SK-N-SH (cell line): ENCODE measurements at regions not wholly inside any gene's neighbourhood (a gene's known extent, or its start where the extent isn't known, plus 50 kb on each side); places are given as distances from the start of the nearest gene placed in this dataset.

Source experiments
- CTCF ChIA-PET: fragments of 300-600, 350-600 bp; formaldehyde crosslinking; extraction: SDS; loops from one replicate; lab custom pipeline; 2021; lab: Yijun Ruan, JAX
- POLR2A ChIA-PET: fragments of 350-600 bp; sonication (Branson Sonifier 250); formaldehyde crosslinking; extraction: SDS; loops from one replicate; lab custom pipeline; 2020; ENCODE audit warnings: antibody characterized with exemption, inconsistent platforms; lab: Yijun Ruan, JAX
- DNase-seq: peaks from one replicate; pipeline ENCODE4 v3.0.0; 2012
- H2AFZ ChIP-seq: fragments of 200-600 bp; sonication (generic); 2 replicates; pipeline ENCODE4 v1.8.1; 2016; ENCODE audit warnings: antibody characterized with exemption, mild to moderate bottlenecking, low read depth
- H3F3A ChIP-seq: fragments of 200-600 bp; sonication (generic); replicated peaks from 2 replicates; pipeline ENCODE3; 2016; ENCODE audit warnings: antibody characterized with exemption, mild to moderate bottlenecking; ENCODE audit not compliant: insufficient read depth
- H3K27ac ChIP-seq, 2 experiments: fragments of 200-500 bp in 1 of 2; fragments of 200-600 bp in 1 of 2; sonication (Bioruptor generic) in 1 of 2; sonication (generic), shearing (Covaris generic) in 1 of 2; 2 replicates each; pipeline versions ENCODE4 v1.5.1 to v1.6.1; 2014 to 2016; ENCODE audit warnings: low read depth in 2 of 2, inconsistent platforms in 1 of 2, low read length in 1 of 2, mild to moderate bottlenecking in 1 of 2, mixed read lengths in 1 of 2
- H3K27me3 ChIP-seq: fragments of 200-600 bp; sonication (generic), shearing (Covaris generic); 2 replicates; pipeline ENCODE4 v1.6.1; 2016; ENCODE audit warnings: mixed run types; ENCODE audit not compliant: insufficient read depth
- H3K36me3 ChIP-seq, 2 experiments: fragments of 200-500 bp in 1 of 2; fragments of 200-600 bp in 1 of 2; sonication (Bioruptor generic) in 1 of 2; sonication (generic) in 1 of 2; replicated peaks in 1 of 2; 2 replicates each; pipeline versions ENCODE3 to v1.5.1; 2014 to 2016; ENCODE audit warnings: low read length in 1 of 2, mild to moderate bottlenecking in 1 of 2; ENCODE audit not compliant: insufficient read depth in 2 of 2, control insufficient read depth in 1 of 2
- H3K4me1 ChIP-seq, 2 experiments: fragments of 200-500 bp in 1 of 2; fragments of 200-600 bp in 1 of 2; sonication (Bioruptor generic) in 1 of 2; sonication (generic), shearing (Covaris generic) in 1 of 2; 2 replicates each; pipeline versions ENCODE4 v1.5.1 to v1.6.1; 2014 to 2016; ENCODE audit warnings: low read depth in 1 of 2, low read length in 1 of 2, mixed run types in 1 of 2; ENCODE audit not compliant: insufficient read depth in 2 of 2, control insufficient read depth in 1 of 2
- H3K4me2 ChIP-seq: fragments of 200-600 bp; sonication (generic), shearing (Covaris generic); 2 replicates; pipeline ENCODE4 v1.6.1; 2017; ENCODE audit warnings: mixed run types
- H3K4me3 ChIP-seq, 2 experiments: fragments of 200-500 bp in 1 of 2; fragments of 200-600 bp in 1 of 2; sonication (Bioruptor generic) in 1 of 2; sonication (generic), shearing (Covaris generic) in 1 of 2; 2 replicates each; pipeline versions ENCODE4 v1.5.1 to v1.8.1; 2014 to 2016; ENCODE audit warnings: low read depth in 2 of 2, inconsistent platforms in 1 of 2, low read length in 1 of 2, mild to moderate bottlenecking in 1 of 2, mixed read lengths in 1 of 2, moderate library complexity in 1 of 2
- H3K79me2 ChIP-seq: fragments of 200-600 bp; sonication (generic); 2 replicates; pipeline ENCODE4 v1.8.1; 2017; ENCODE audit warnings: mild to moderate bottlenecking; ENCODE audit not compliant: insufficient read depth
- H3K9ac ChIP-seq: fragments of 200-600 bp; sonication (generic); 2 replicates; pipeline ENCODE4 v1.6.1; 2017; ENCODE audit warnings: mixed run types
- H3K9me2 ChIP-seq: fragments of 200-600 bp; sonication (generic); 2 replicates; pipeline ENCODE4 v1.6.1; 2017; ENCODE audit warnings: mixed run types
- H3K9me3 ChIP-seq: fragments of 200-600 bp; sonication (generic); 2 replicates; pipeline ENCODE4 v1.6.1; 2017; ENCODE audit warnings: mixed run types, mild to moderate bottlenecking, moderate library complexity
- H4K20me1 ChIP-seq: fragments of 200-600 bp; sonication (generic); 2 replicates; pipeline ENCODE4 v1.6.1; 2017; ENCODE audit warnings: mild to moderate bottlenecking, mixed run types; ENCODE audit not compliant: insufficient read depth
- FOSL2 ChIP-seq: IDR thresholded peaks from 2 replicates; pipeline ENCODE4 v1.4.0; 2012; ENCODE audit warnings: low read depth, mild to moderate bottlenecking, moderate library complexity, borderline replicate concordance
- JUND ChIP-seq: IDR thresholded peaks from 2 replicates; pipeline ENCODE4 v1.4.0; 2012
- NRF1 ChIP-seq: IDR thresholded peaks from 2 replicates; pipeline ENCODE4 v1.6.1; 2012; ENCODE audit warnings: low read depth, mild to moderate bottlenecking, low read length
- POLR2AphosphoS5 ChIP-seq: IDR thresholded peaks from 2 replicates; pipeline ENCODE4 v1.6.1; 2012; ENCODE audit warnings: low read depth, low read length
- RAD21 ChIP-seq: IDR thresholded peaks from 2 replicates; pipeline ENCODE4 v1.6.1; 2012; ENCODE audit warnings: mild to moderate bottlenecking, low read length
- RCOR1 ChIP-seq: fragments of 150-350 bp; IDR thresholded peaks from 2 replicates; pipeline ENCODE4 v1.6.1; 2017; ENCODE audit warnings: antibody characterized with exemption, low read length
- RFX5 ChIP-seq: IDR thresholded peaks from 2 replicates; pipeline ENCODE4 v1.6.1; 2012; ENCODE audit warnings: mild to moderate bottlenecking, improper control_type of control experiment, low read length
- RXRA ChIP-seq: IDR thresholded peaks from 2 replicates; pipeline ENCODE4 v1.4.0; 2012; ENCODE audit warnings: low read depth, mild to moderate bottlenecking, borderline replicate concordance
- TAF1 ChIP-seq: IDR thresholded peaks from 2 replicates; pipeline ENCODE4 v1.6.1; 2012; ENCODE audit warnings: low read depth, mild to moderate bottlenecking, low read length, moderate library complexity, borderline replicate concordance
- WGBS: methylation state at CpG from one replicate; pipeline ENCODE4 v1.1.6; 2017; ENCODE audit warnings: low lambda C conversion rate; 5-methylcytosine and 5-hydroxymethylcytosine counted together
- TF ChIP-seq, protein P1 (sequence below): fragments of 150-350 bp; IDR thresholded peaks from 2 replicates; pipeline ENCODE4 v1.6.1; 2017; ENCODE audit warnings: antibody characterized with exemption, low read length, low read depth, borderline replicate concordance
- TF ChIP-seq, protein P2 (sequence below): IDR thresholded peaks from 2 replicates; pipeline ENCODE4; 2012
- TF ChIP-seq, protein P3 (sequence below): IDR thresholded peaks from 2 replicates; pipeline ENCODE4 v1.4.0; 2012; ENCODE audit warnings: low read depth
- TF ChIP-seq, protein P4 (sequence below): IDR thresholded peaks from 2 replicates; pipeline ENCODE4 v1.6.1; 2012; ENCODE audit warnings: mild to moderate bottlenecking, low read depth, low read length, moderate library complexity

DNA sequence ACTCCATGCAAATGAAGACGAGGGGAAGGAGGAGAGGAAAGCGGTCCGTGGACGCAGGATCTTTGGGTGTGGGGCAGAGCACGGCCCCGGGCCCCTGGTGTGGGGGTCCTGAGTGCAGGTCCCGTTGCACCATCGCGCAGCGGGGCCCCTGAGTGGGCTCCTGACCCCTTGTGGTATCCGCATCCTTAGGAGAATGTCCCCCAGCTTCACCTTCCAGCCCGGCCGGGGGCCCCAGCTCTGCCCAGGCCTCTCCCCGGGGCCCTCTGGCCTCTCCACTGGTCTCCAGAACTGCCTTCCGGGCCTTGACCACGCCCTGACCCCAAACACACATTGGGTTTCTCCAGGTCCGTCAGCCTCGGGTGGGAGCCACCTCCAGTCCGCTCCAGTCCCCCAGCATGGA, 431.8 kb upstream of the SALL3 start:
- no peak overlapping the region for H2AFZ ChIP-seq
- no peak overlapping the region for H3K4me2 ChIP-seq
- no peaks in the 10 kb centered on the region for H4K20me1 ChIP-seq
- WGBS: 22% methylated on average over 9 of the region's 19 CpGs
- TF ChIP-seq JUND (no peak), RFX5 (no peak), RCOR1 (no peak), RXRA (no peak), FOSL2 (no peak), TAF1 (no peak)
- TF ChIP-seq, protein P1, sequence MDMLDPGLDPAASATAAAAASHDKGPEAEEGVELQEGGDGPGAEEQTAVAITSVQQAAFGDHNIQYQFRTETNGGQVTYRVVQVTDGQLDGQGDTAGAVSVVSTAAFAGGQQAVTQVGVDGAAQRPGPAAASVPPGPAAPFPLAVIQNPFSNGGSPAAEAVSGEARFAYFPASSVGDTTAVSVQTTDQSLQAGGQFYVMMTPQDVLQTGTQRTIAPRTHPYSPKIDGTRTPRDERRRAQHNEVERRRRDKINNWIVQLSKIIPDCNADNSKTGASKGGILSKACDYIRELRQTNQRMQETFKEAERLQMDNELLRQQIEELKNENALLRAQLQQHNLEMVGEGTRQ: no peak
- TF ChIP-seq, protein P2, sequence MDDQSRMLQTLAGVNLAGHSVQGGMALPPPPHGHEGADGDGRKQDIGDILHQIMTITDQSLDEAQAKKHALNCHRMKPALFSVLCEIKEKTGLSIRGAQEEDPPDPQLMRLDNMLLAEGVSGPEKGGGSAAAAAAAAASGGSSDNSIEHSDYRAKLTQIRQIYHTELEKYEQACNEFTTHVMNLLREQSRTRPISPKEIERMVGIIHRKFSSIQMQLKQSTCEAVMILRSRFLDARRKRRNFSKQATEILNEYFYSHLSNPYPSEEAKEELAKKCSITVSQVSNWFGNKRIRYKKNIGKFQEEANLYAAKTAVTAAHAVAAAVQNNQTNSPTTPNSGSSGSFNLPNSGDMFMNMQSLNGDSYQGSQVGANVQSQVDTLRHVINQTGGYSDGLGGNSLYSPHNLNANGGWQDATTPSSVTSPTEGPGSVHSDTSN: no peak
- TF ChIP-seq, protein P3, sequence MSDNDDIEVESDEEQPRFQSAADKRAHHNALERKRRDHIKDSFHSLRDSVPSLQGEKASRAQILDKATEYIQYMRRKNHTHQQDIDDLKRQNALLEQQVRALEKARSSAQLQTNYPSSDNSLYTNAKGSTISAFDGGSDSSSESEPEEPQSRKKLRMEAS: no peak
- TF ChIP-seq, protein P4, sequence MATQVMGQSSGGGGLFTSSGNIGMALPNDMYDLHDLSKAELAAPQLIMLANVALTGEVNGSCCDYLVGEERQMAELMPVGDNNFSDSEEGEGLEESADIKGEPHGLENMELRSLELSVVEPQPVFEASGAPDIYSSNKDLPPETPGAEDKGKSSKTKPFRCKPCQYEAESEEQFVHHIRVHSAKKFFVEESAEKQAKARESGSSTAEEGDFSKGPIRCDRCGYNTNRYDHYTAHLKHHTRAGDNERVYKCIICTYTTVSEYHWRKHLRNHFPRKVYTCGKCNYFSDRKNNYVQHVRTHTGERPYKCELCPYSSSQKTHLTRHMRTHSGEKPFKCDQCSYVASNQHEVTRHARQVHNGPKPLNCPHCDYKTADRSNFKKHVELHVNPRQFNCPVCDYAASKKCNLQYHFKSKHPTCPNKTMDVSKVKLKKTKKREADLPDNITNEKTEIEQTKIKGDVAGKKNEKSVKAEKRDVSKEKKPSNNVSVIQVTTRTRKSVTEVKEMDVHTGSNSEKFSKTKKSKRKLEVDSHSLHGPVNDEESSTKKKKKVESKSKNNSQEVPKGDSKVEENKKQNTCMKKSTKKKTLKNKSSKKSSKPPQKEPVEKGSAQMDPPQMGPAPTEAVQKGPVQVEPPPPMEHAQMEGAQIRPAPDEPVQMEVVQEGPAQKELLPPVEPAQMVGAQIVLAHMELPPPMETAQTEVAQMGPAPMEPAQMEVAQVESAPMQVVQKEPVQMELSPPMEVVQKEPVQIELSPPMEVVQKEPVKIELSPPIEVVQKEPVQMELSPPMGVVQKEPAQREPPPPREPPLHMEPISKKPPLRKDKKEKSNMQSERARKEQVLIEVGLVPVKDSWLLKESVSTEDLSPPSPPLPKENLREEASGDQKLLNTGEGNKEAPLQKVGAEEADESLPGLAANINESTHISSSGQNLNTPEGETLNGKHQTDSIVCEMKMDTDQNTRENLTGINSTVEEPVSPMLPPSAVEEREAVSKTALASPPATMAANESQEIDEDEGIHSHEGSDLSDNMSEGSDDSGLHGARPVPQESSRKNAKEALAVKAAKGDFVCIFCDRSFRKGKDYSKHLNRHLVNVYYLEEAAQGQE: no peak
- CTCF ChIA-PET: no interaction called here
- H3K27me3 ChIP-seq: no peaks in the 10 kb centered on the region
- H3K4me3 ChIP-seq: no peak overlapping the region
- H3K9me2 ChIP-seq: no peaks in the 10 kb centered on the region
- H3K27ac ChIP-seq: no peak overlapping the region
- H3K36me3 ChIP-seq: no peaks in the 10 kb centered on the region
- POLR2A ChIA-PET: no interaction called here
- DNase-seq: no peak
- H3F3A ChIP-seq: no peaks in the 10 kb centered on the region
- no peaks in the 10 kb centered on the region for H3K9me3 ChIP-seq
- H3K4me1 ChIP-seq: no peaks in the 10 kb centered on the region
- no peak overlapping the region for H3K9ac ChIP-seq
- H3K79me2 ChIP-seq: no peaks in the 10 kb centered on the region

DNA sequence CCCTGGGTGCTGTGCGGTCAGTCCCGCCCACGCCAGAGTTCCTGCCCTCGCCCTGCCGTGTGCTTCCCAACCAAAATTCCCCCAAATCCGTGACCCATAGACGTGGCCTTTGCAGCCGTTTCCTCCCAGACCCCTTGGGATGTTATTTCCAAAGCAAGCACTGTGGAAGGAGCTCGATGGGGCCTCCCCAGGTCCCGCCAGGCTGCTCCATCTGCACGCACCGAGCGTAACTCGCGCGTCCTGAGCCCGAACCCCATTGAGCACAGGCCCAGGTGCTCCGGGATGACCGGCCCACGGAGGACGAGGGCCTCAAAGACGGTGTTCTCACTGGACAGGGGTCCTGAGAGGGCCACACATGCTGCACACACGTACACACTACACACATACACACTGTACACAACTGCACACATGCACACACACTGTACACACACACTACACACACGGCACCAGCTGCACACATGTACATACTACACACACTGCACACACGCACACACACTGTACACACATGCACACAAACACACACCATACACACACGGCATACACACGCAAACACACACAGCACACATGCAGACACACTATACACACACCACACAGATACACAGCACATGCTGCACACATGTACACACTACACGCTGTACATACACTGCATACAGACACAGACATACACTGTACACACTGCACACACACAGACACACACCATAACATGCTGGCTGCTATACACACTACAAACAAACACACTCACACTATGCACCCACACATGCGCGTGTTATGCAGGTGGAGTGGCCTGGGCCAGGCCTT, 431.2 kb upstream of the SALL3 start:
- H3K36me3 ChIP-seq: no peaks in the 10 kb centered on the region
- 53% methylated on average over 11 of the region's 30 CpGs for WGBS
- no peaks in the 10 kb centered on the region for H3K4me1 ChIP-seq
- H3K27me3 ChIP-seq: no peaks in the 10 kb centered on the region
- ChIA-PET CTCF (no interaction called here), POLR2A (no interaction called here)
- H3K4me2 ChIP-seq: no peak overlapping the region
- no peaks in the 10 kb centered on the region for H4K20me1 ChIP-seq
- H3K4me3 ChIP-seq: no peak overlapping the region
- no peak for TF ChIP-seq NRF1
- TF ChIP-seq POLR2AphosphoS5: no peak
- TF ChIP-seq RAD21: no peak
- no peak for TF ChIP-seq RFX5
- H3K9ac ChIP-seq: no peak overlapping the region
- no peaks in the 10 kb centered on the region for H3F3A ChIP-seq
- H3K27ac ChIP-seq: no peak overlapping the region
- DNase-seq: no peak
- H3K9me3 ChIP-seq: no peaks in the 10 kb centered on the region
- H3K79me2 ChIP-seq: no peaks in the 10 kb centered on the region
- no peak overlapping the region for H2AFZ ChIP-seq
- H3K9me2 ChIP-seq: no peaks in the 10 kb centered on the region
